K562 (cell line): ENCODE measurements at regions not wholly inside any gene's neighbourhood (a gene's known extent, or its start where the extent isn't known, plus 50 kb on each side); places are given as distances from the start of the nearest gene placed in this dataset.
A peak's percentile ranks its signal among the peaks of the same experiment; 100 is the strongest.

Experiments used
- BHLHE40 ChIP-seq: IDR thresholded peaks from 2 replicates; pipeline ENCODE4 v1.6.1; 2011; ENCODE audit warnings: low read length, improper control_type of control experiment
- BRF2 ChIP-seq: IDR thresholded peaks from 3 replicates; pipeline ENCODE4 v1.6.1; 2011; ENCODE audit warnings: borderline replicate concordance, mild to moderate bottlenecking; ENCODE audit not compliant: insufficient read length, insufficient read depth
- ELF4 ChIP-seq: fragments of 450-650 bp; formaldehyde crosslinking; IDR thresholded peaks from 2 replicates; pipeline ENCODE4 v1.4.0; 2022; ENCODE audit warnings: missing genetic modification characterization
- FOXA3 ChIP-seq, 2 experiments: fragments of 450-650 bp in 1 of 2; sonication (generic) in 1 of 2; formaldehyde crosslinking; IDR thresholded peaks in 1 of 2; conservative IDR thresholded peaks in 1 of 2; 2 replicates each; pipeline versions ENCODE4 v1.4.0 to v1.8.0; 2020 to 2022; ENCODE audit warnings: mild to moderate bottlenecking in 2 of 2, missing genetic modification reagents in 1 of 2
- GABPA ChIP-seq: fragments of 200-800 bp; sonication (Bioruptor generic); conservative IDR thresholded peaks from 2 replicates; pipeline ENCODE4 v1.6.1; 2016; ENCODE audit warnings: low read depth, missing genetic modification characterization, missing compliant biosample characterization
- HSF4 ChIP-seq: fragments of 250-450 bp; sonication (Bioruptor Pico); IDR thresholded peaks from 2 replicates; pipeline ENCODE4 v2.1.2; 2022; ENCODE audit warnings: mild to moderate bottlenecking, moderate library complexity, borderline replicate concordance
- JUNB ChIP-seq: fragments of 450-650 bp; formaldehyde crosslinking; conservative IDR thresholded peaks from 2 replicates; pipeline ENCODE4 v1.4.0; 2020; ENCODE audit warnings: mild to moderate bottlenecking
- KLF10 ChIP-seq: fragments of 250-450 bp; sonication (Bioruptor Pico); IDR thresholded peaks from 2 replicates; pipeline ENCODE4 v1.6.1; 2021; ENCODE audit warnings: matching md5 sums
- MAFK ChIP-seq: IDR thresholded peaks from 2 replicates; pipeline ENCODE4 v1.6.1; 2011; ENCODE audit warnings: low read length, improper control_type of control experiment
- MTF1 ChIP-seq: fragments of 250-450 bp; sonication (Bioruptor Pico); IDR thresholded peaks from 2 replicates; pipeline ENCODE4 v1.9.0; 2021; ENCODE audit warnings: moderate library complexity, mild to moderate bottlenecking, inconsistent platforms, borderline replicate concordance
- NBN ChIP-seq: fragments of 450-650 bp; IDR thresholded peaks from 2 replicates; pipeline ENCODE4 v1.6.1; 2016; ENCODE audit warnings: low read depth, mild to moderate bottlenecking
- NFE2 ChIP-seq: IDR thresholded peaks from 2 replicates; pipeline ENCODE4 v1.6.1; 2014; ENCODE audit warnings: antibody characterized with exemption, low read depth
- NFIC ChIP-seq: fragments of 450-650 bp; IDR thresholded peaks from 2 replicates; pipeline ENCODE4 v1.6.1; 2017; ENCODE audit warnings: mild to moderate bottlenecking, inconsistent platforms
- PHB ChIP-seq: fragments of 250-450 bp; sonication (Bioruptor Pico); IDR thresholded peaks from 2 replicates; pipeline ENCODE4 v1.5.0; 2021
- POLR2B ChIP-seq: fragments of 450-650 bp; IDR thresholded peaks from 2 replicates; pipeline ENCODE4 v1.6.1; 2018; ENCODE audit warnings: low read depth; ENCODE audit not compliant: partially characterized antibody
- RFX1 ChIP-seq: fragments of 450-650 bp; IDR thresholded peaks from 2 replicates; pipeline ENCODE4 v1.6.1; 2016; ENCODE audit warnings: mild to moderate bottlenecking, moderate library complexity
- SMARCB1 ChIP-seq: IDR thresholded peaks from 2 replicates; pipeline ENCODE4 v1.6.1; 2011; ENCODE audit warnings: improper control_type of control experiment, low read depth; ENCODE audit not compliant: insufficient read length
- SRSF7 ChIP-seq: fragments of 200-400 bp; formaldehyde crosslinking; optimal IDR thresholded peaks from 2 replicates; pipeline ENCODE3; 2017; ENCODE audit warnings: mild to moderate bottlenecking, low read depth, low read length
- TAF1 ChIP-seq: IDR thresholded peaks from 2 replicates; pipeline ENCODE4 v1.6.1; 2011; ENCODE audit warnings: mild to moderate bottlenecking, low read length, moderate library complexity; ENCODE audit not compliant: insufficient read depth, control insufficient read depth, severe bottlenecking; ENCODE audit errors: extremely low read depth
- TSC22D4 ChIP-seq: fragments of 450-650 bp; IDR thresholded peaks from 2 replicates; pipeline ENCODE4 v1.6.1; 2016; ENCODE audit warnings: missing genetic modification characterization, missing biosample characterization, control low read depth
- YY1 ChIP-seq, 3 experiments: IDR thresholded peaks; 2 replicates each; pipeline ENCODE4 v1.6.1; 2011; ENCODE audit warnings: low read length in 2 of 3, mild to moderate bottlenecking in 2 of 3, moderate library complexity in 2 of 3, borderline replicate concordance in 1 of 3, control low read depth in 1 of 3, low read depth in 1 of 3; ENCODE audit not compliant: insufficient read depth in 3 of 3, insufficient replicate concordance in 2 of 3, control insufficient read depth in 1 of 3, insufficient read length in 1 of 3; ENCODE audit errors: extremely low read depth in 1 of 3
- ZBTB9 ChIP-seq: fragments of 450-650 bp; formaldehyde crosslinking; IDR thresholded peaks from 2 replicates; pipeline ENCODE4 v1.4.0; 2020; ENCODE audit warnings: mild to moderate bottlenecking, moderate library complexity
- ZC3H4 ChIP-seq: sonication (generic); formaldehyde crosslinking; IDR thresholded peaks from 2 replicates; pipeline ENCODE4 v1.9.0; 2021; ENCODE audit warnings: missing genetic modification reagents, borderline replicate concordance
- ZFP36 ChIP-seq: fragments of 150-350 bp; IDR thresholded peaks from 2 replicates; pipeline ENCODE4 v1.6.1; 2018; ENCODE audit warnings: low read length, low read depth; ENCODE audit not compliant: partially characterized antibody
- ZNF280B ChIP-seq: fragments of 250-450 bp; sonication (Bioruptor Pico); IDR thresholded peaks from 2 replicates; pipeline ENCODE4 v1.5.1; 2021; ENCODE audit warnings: mild to moderate bottlenecking
- ZNF316 ChIP-seq: fragments of 450-650 bp; IDR thresholded peaks from 2 replicates; pipeline ENCODE4 v1.6.1; 2016
- ZNF589 ChIP-seq: fragments of 200-800 bp; sonication (Bioruptor generic); IDR thresholded peaks from 2 replicates; pipeline ENCODE4 v1.6.1; 2016; ENCODE audit warnings: low read depth, missing genetic modification characterization, missing compliant biosample characterization

GRCh38 chr3:14057701-14058100 is 67.0 kb downstream of the CHCHD4 start (continued):
- TF ChIP-seq TAF1 (no peak), TSC22D4 (tag) (no peak), MTF1 (CRISPR knock-in tag) (no peak), NFIC (peak; percentile 65), ZNF316 (peak; percentile 74), SRSF7 (no peak), YY1 (IDR thresholded peaks at IDR 0.05; ENCODE audit: borderline replicate concordance in 1 of 3, control insufficient read depth in 1 of 3, extremely low read depth in 1 of 3, insufficient read depth in 3 of 3, insufficient read length in 1 of 3, insufficient replicate concordance in 2 of 3, low read depth in 1 of 3, low read length in 2 of 3) (peak in 1 of 3 experiments; percentile 25), KLF10 (CRISPR knock-in tag) (no peak), HSF4 (no peak), NFE2 (peak; percentile 81), RFX1 (peak; percentile 7; the same call in 1 of the 2 replicates), NBN (no peak), JUNB (CRISPR knock-in tag) (no peak), ZFP36 (peak; percentile 95), ZBTB9 (CRISPR knock-in tag) (no peak), MAFK (peak; percentile 46; the same call in 1 of the 2 replicates), ELF4 (no peak), POLR2B (no peak), ZC3H4 (no peak), GABPA (tag) (no peak), FOXA3 (CRISPR knock-in tag; conservative IDR thresholded peaks at IDR 0.05 in 1 of 2, IDR thresholded peaks at IDR 0.05 in 1 of 2) (no peak), BHLHE40 (0 out of 2 replicates have a peak, but pooled peaks have one; percentile 22), ZNF589 (CRISPR knock-in tag) (no peak), PHB (no peak), ZNF280B (CRISPR knock-in tag) (no peak), BRF2 (no peak), SMARCB1 (no peak)
